K562 (cell line): ENCODE measurements at regions not wholly inside any gene's neighbourhood (a gene's known extent, or its start where the extent isn't known, plus 50 kb on each side); places are given as distances from the start of the nearest gene placed in this dataset.

Experiments used
- ATAC-seq: fragments of 200-7000 bp; cut with Tn5 transposase; 3 replicates; pipeline ENCODE4 v1.9.1; 2020; ENCODE audit warnings: moderate library complexity
- BruUV-seq: library from RNA; stranded (reverse); fragments of 400-500 nt; replicated peaks from 2 replicates; lab custom pipeline; 2021; lab: Mats Ljungman, UMichigan
- CTCF ChIA-PET: fragments of 300-600 bp; formaldehyde crosslinking; extraction: SDS; loops from one replicate; lab custom pipeline; 2021; ENCODE audit warnings: low intra/inter-chr PET ratio; lab: Yijun Ruan, JAX
- POLR2A ChIA-PET: fragments of 300-600, 350-650 bp; sonication (Branson Sonifier 250); formaldehyde crosslinking; extraction: SDS; loops from one replicate; lab custom pipeline; 2021; ENCODE audit warnings: antibody characterized with exemption, inconsistent platforms; lab: Yijun Ruan, JAX
- DNase-seq, 4 experiments: peaks; one replicate each; pipeline versions ENCODE4 v3.0.0 to v3.0.0-alpha.2; 2011 to 2018; ENCODE audit warnings: low spot score in 3 of 4, mixed read lengths in 3 of 4; ENCODE audit errors: extremely low read depth in 1 of 4
- FAIRE-seq: peaks from 2 replicates; lab custom pipeline; 2011; peaks lifted over from hg19 to GRCh38; lab: Jason Lieb, UNC
- H2AFZ ChIP-seq: 2 replicates; pipeline ENCODE4 v1.6.0; 2011; ENCODE audit warnings: low read depth, low read length, control low read depth, inconsistent platforms
- H3K27ac ChIP-seq: fragments of 200-600 bp; 3 replicates; pipeline ENCODE4 v1.8.0; 2011; ENCODE audit warnings: low read depth, mild to moderate bottlenecking, control low read depth, inconsistent platforms, low read length, moderate library complexity, mixed read lengths; ENCODE audit errors: extremely low read depth
- H3K27me3 ChIP-seq, 2 experiments: fragments of 300-600 bp in 1 of 2; 2 replicates in 1 of 2; 3 replicates in 1 of 2; pipeline versions ENCODE4 v1.6.0 to v1.8.0; 2011; ENCODE audit warnings: inconsistent platforms in 2 of 2, low read length in 2 of 2, mild to moderate bottlenecking in 1 of 2, mixed read lengths in 1 of 2, moderate library complexity in 1 of 2; ENCODE audit not compliant: control insufficient read depth in 2 of 2, insufficient read depth in 2 of 2
- H3K36me3 ChIP-seq: fragments of 300-600 bp; 3 replicates; pipeline ENCODE4 v1.8.0; 2011; ENCODE audit warnings: mild to moderate bottlenecking, low read length, inconsistent platforms; ENCODE audit not compliant: control insufficient read depth, insufficient read depth
- H3K4me1 ChIP-seq, 2 experiments: fragments of 200-600 bp in 1 of 2; replicated peaks in 1 of 2; 2 replicates in 1 of 2; 3 replicates in 1 of 2; pipeline versions ENCODE4 v1.5.1 to v1.8.0; 2011; ENCODE audit warnings: inconsistent platforms in 2 of 2, low read length in 2 of 2, mild to moderate bottlenecking in 1 of 2, mixed read lengths in 1 of 2, moderate library complexity in 1 of 2; ENCODE audit not compliant: control insufficient read depth in 2 of 2, insufficient read depth in 2 of 2
- H3K4me2 ChIP-seq: 2 replicates; pipeline ENCODE4 v1.6.1; 2011; ENCODE audit warnings: low read length, control low read depth, inconsistent platforms, mixed read lengths; ENCODE audit not compliant: insufficient read depth
- H3K4me3 ChIP-seq: fragments of 200-600 bp; sonication (generic), shearing (Covaris generic); 2 replicates; pipeline ENCODE4 v1.5.1; 2016; ENCODE audit warnings: control low read depth, inconsistent platforms
- H3K79me2 ChIP-seq: fragments of 200-600 bp; 3 replicates; pipeline ENCODE4 v1.8.0; 2011; ENCODE audit warnings: low read length, inconsistent platforms; ENCODE audit not compliant: control insufficient read depth, insufficient read depth
- H3K9ac ChIP-seq, 2 experiments: 2 replicates each; pipeline versions ENCODE4 v1.6.0 to v1.6.1; 2011; ENCODE audit warnings: low read depth in 2 of 2, low read length in 2 of 2, control low read depth in 1 of 2, inconsistent platforms in 1 of 2, mild to moderate bottlenecking in 1 of 2, mixed read lengths in 1 of 2; ENCODE audit not compliant: insufficient read depth in 1 of 2
- H3K9me1 ChIP-seq: one replicate; pipeline ENCODE4 v1.6.0; 2011; ENCODE audit warnings: inconsistent platforms, mild to moderate bottlenecking, low read length, moderate library complexity; ENCODE audit not compliant: control insufficient read depth, insufficient read depth
- H3K9me3 ChIP-seq: replicated peaks from 2 replicates; pipeline ENCODE4 v1.5.1; 2011; ENCODE audit warnings: low read depth, low read length, inconsistent platforms; ENCODE audit not compliant: control insufficient read depth, insufficient read depth
- H4K20me1 ChIP-seq: replicated peaks from 2 replicates; pipeline ENCODE4 v1.6.1; 2011; ENCODE audit warnings: low read length, inconsistent platforms, mixed read lengths; ENCODE audit not compliant: control insufficient read depth, insufficient read depth
- ELK3 ChIP-seq: fragments of 450-650 bp; formaldehyde crosslinking; IDR thresholded peaks from 2 replicates; pipeline ENCODE4 v1.4.0; 2020; ENCODE audit warnings: mild to moderate bottlenecking
- EP300 ChIP-seq: IDR thresholded peaks from 2 replicates; pipeline ENCODE4 v1.6.1; 2012; ENCODE audit warnings: low read length, improper control_type of control experiment
- JUNB ChIP-seq: fragments of 450-650 bp; formaldehyde crosslinking; conservative IDR thresholded peaks from 2 replicates; pipeline ENCODE4 v1.4.0; 2020; ENCODE audit warnings: mild to moderate bottlenecking
- MEF2D ChIP-seq: conservative IDR thresholded peaks from 2 replicates; pipeline ENCODE4 v1.6.1; 2016; ENCODE audit warnings: low read depth, missing genetic modification characterization, missing compliant biosample characterization
- MYC ChIP-seq, 2 experiments: fragments of 250-450 bp in 1 of 2; sonication (Bioruptor Pico) in 1 of 2; IDR thresholded peaks; 2 replicates each; pipeline versions ENCODE4 v1.5.1 to v1.6.1; 2012 to 2021; ENCODE audit warnings: low read depth in 2 of 2, borderline replicate concordance in 1 of 2, improper control_type of control experiment in 1 of 2, low read length in 1 of 2, mild to moderate bottlenecking in 1 of 2, moderate library complexity in 1 of 2
- NBN ChIP-seq: fragments of 450-650 bp; IDR thresholded peaks from 2 replicates; pipeline ENCODE4 v1.6.1; 2016; ENCODE audit warnings: low read depth, mild to moderate bottlenecking
- POLR2AphosphoS5 ChIP-seq: IDR thresholded peaks from 2 replicates; pipeline ENCODE4 v1.6.1; 2011; ENCODE audit warnings: mild to moderate bottlenecking, low read depth, low read length, moderate library complexity; ENCODE audit not compliant: control insufficient read depth, insufficient read depth
- PPARD ChIP-seq: fragments of 250-450 bp; sonication (Bioruptor Pico); IDR thresholded peaks from 2 replicates; pipeline ENCODE4 v1.8.0; 2022; ENCODE audit warnings: inconsistent platforms, mild to moderate bottlenecking, moderate library complexity
- SRSF7 ChIP-seq: fragments of 200-400 bp; formaldehyde crosslinking; optimal IDR thresholded peaks from 2 replicates; pipeline ENCODE3; 2017; ENCODE audit warnings: mild to moderate bottlenecking, low read depth, low read length
- ZBTB17 ChIP-seq: fragments of 450-650 bp; formaldehyde crosslinking; IDR thresholded peaks from 2 replicates; pipeline ENCODE4 v1.4.0; 2020; ENCODE audit warnings: mild to moderate bottlenecking
- ZFP36 ChIP-seq: fragments of 150-350 bp; IDR thresholded peaks from 2 replicates; pipeline ENCODE4 v1.6.1; 2018; ENCODE audit warnings: low read length, low read depth; ENCODE audit not compliant: partially characterized antibody
- ZFX ChIP-seq: sonication (generic); formaldehyde crosslinking; IDR thresholded peaks from 2 replicates; pipeline ENCODE4 v1.8.0; 2022; ENCODE audit warnings: mild to moderate bottlenecking, missing genetic modification reagents, moderate library complexity
- ZNF174 ChIP-seq: fragments of 250-450 bp; sonication (Bioruptor Pico); IDR thresholded peaks from 2 replicates; pipeline ENCODE4 v1.4.0; 2020; ENCODE audit warnings: mild to moderate bottlenecking
- ZNF408 ChIP-seq: fragments of 250-450 bp; sonication (Bioruptor Pico); IDR thresholded peaks from 2 replicates; pipeline ENCODE4 v1.4.0; 2020; ENCODE audit warnings: low read depth, mild to moderate bottlenecking, moderate library complexity
- ZNF589 ChIP-seq: fragments of 200-800 bp; sonication (Bioruptor generic); IDR thresholded peaks from 2 replicates; pipeline ENCODE4 v1.6.1; 2016; ENCODE audit warnings: low read depth, missing genetic modification characterization, missing compliant biosample characterization
- WGBS: fragments of 100-300 bp; shearing (Covaris generic); methylation state at CpG from one replicate; pipeline ENCODE4 v1.1.6; 2016; ENCODE audit warnings: low coverage, mixed read lengths; ENCODE audit not compliant: insufficient coverage; ENCODE audit errors: missing lambda C conversion rate; 5-methylcytosine and 5-hydroxymethylcytosine counted together
- in situ Hi-C: fragments of 300-500 bp; cut with MboI; formaldehyde crosslinking; loops from 4 replicates; pipeline ENCODE4 v1.15.0; 2018; ENCODE audit warnings: inconsistent platforms, mixed read lengths
- intact Hi-C: fragments of 100-400 bp; cut with micrococcal nuclease; formaldehyde crosslinking; loops from 2 replicates; pipeline ENCODE4 v1.14.2; 2022

DNA sequence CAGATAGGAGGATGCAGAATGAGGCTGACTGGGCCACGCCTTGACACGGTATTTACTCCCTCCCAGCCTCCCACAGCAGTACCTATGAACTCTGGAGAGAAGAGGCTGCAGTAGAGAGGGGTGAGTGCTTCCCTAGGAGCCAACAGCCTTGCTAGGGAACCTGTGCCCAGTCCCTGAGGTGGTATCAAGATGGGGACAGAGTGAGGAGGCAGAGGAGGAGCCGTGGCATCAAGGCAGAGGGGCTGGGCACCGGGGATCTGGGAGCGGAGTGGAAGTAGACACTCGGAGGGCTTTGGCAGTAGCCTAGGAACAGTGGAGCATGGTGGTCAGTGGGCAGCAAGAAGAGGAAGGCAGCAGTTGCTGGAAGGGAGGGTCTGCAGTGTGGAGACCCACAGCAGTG is 68.7 kb upstream of the CHST15 start:
- intact Hi-C loops: no loop called here
- no peak for DNase-seq
- Histone ChIP-seq H3K36me3 (no peaks in the 10 kb centered on the region), H3K4me2 (no peak overlapping the region), H3K27ac (no peak overlapping the region), H3K4me3 (no peak overlapping the region), H3K79me2 (no peaks in the 10 kb centered on the region), H3K4me1 (no peaks in the 10 kb centered on the region), H3K9me1 (no peaks in the 10 kb centered on the region), H3K9me3 (no peaks in the 10 kb centered on the region), H2AFZ (no peak overlapping the region), H3K27me3 (peaks cover 0 to 10% of the 10 kb centered on the region in 2 experiments; a peak in 1 of 5 replicates), H4K20me1 (no peaks in the 10 kb centered on the region), H3K9ac (no peak overlapping the region)
- no peak for ATAC-seq
- no peak for TF ChIP-seq MYC (IDR thresholded peaks at IDR 0.05; ENCODE audit: low read depth, low read length)
- TF ChIP-seq MYC (CRISPR knock-in tag; IDR thresholded peaks at IDR 0.05; ENCODE audit: borderline replicate concordance, low read depth): no peak
- TF ChIP-seq POLR2AphosphoS5: no peak
- no peak for TF ChIP-seq ZNF408 (CRISPR knock-in tag)
- TF ChIP-seq MEF2D (tag): no peak
- no peak for TF ChIP-seq ELK3
- no peak for TF ChIP-seq ZNF174
- TF ChIP-seq PPARD: no peak
- TF ChIP-seq SRSF7: no peak
- TF ChIP-seq ZBTB17 (CRISPR knock-in tag): no peak
- TF ChIP-seq JUNB: no peak
- no peak for TF ChIP-seq NBN
- TF ChIP-seq ZNF589 (CRISPR knock-in tag): no peak
- no peak for TF ChIP-seq ZFX (CRISPR knock-in tag)
- TF ChIP-seq ZFP36: no peak
- TF ChIP-seq EP300: no peak
- no peak for FAIRE-seq
- BruUV-seq: no TSS peak
- in situ Hi-C loops: no loop called here
- WGBS: 0% methylated on average over 6 of the region's 6 CpGs
- ChIA-PET CTCF (no interaction called here), POLR2A (no interaction called here)
